OCI-LY7 (cell line): ENCODE measurements at regions not wholly inside any gene's neighbourhood (a gene's known extent, or its start where the extent isn't known, plus 50 kb on each side); places are given as distances from the start of the nearest gene placed in this dataset.

Experiments used
- BruUV-seq: library from RNA; stranded (reverse); fragments of 400-500 nt; replicated peaks from 2 replicates; lab custom pipeline; 2021; lab: Mats Ljungman, UMichigan
- CTCF ChIA-PET: fragments of 300-600 bp; sonication (Branson Sonifier 250); formaldehyde crosslinking; loops from one replicate; lab custom pipeline; 2022; ENCODE audit warnings: antibody characterized with exemption; ENCODE audit not compliant: unreplicated experiment; lab: Charles Lee
- POLR2A ChIA-PET: fragments of 300-600 bp; sonication (Branson Sonifier 250); formaldehyde crosslinking; loops from one replicate; lab custom pipeline; 2022; ENCODE audit warnings: antibody characterized with exemption; lab: Charles Lee
- DNase-seq: peaks from one replicate; pipeline ENCODE4 v3.0.0-alpha.2; 2015; ENCODE audit warnings: low spot score
- H2AFZ ChIP-seq: fragments of 200-600 bp; sonication (generic), shearing (Covaris generic); 2 replicates; pipeline ENCODE4 v1.6.1; 2014; ENCODE audit warnings: mild to moderate bottlenecking, antibody characterized with exemption, low read length, moderate library complexity
- H3K27ac ChIP-seq: fragments of 200-600 bp; sonication (generic); 2 replicates; pipeline ENCODE4 v1.5.1; 2014; ENCODE audit warnings: mixed run types, low read depth, mild to moderate bottlenecking, moderate library complexity, low read length, inconsistent platforms; ENCODE audit not compliant: poor library complexity, severe bottlenecking
- H3K36me3 ChIP-seq: fragments of 200-600 bp; sonication (generic); 2 replicates; pipeline ENCODE4 v1.6.1; 2014; ENCODE audit warnings: mild to moderate bottlenecking, antibody characterized with exemption, low read length, moderate library complexity, mixed read lengths; ENCODE audit not compliant: insufficient read depth
- H3K4me1 ChIP-seq: fragments of 200-600 bp; sonication (generic); 2 replicates; pipeline ENCODE4 v1.5.1; 2014; ENCODE audit warnings: mild to moderate bottlenecking, low read length; ENCODE audit not compliant: insufficient read depth, poor library complexity, severe bottlenecking
- H3K4me2 ChIP-seq: fragments of 200-600 bp; sonication (generic); 2 replicates; pipeline ENCODE4 v1.6.1; 2014; ENCODE audit warnings: mild to moderate bottlenecking, low read length
- H3K4me3 ChIP-seq: fragments of 200-600 bp; sonication (generic); 2 replicates; pipeline ENCODE4 v1.5.1; 2014; ENCODE audit warnings: mild to moderate bottlenecking, low read depth, low read length; ENCODE audit not compliant: poor library complexity, severe bottlenecking
- H3K79me2 ChIP-seq: fragments of 200-600 bp; sonication (generic); 2 replicates; pipeline ENCODE4 v1.6.1; 2016; ENCODE audit warnings: low read depth, mild to moderate bottlenecking, low read length, moderate library complexity, mixed read lengths; ENCODE audit not compliant: insufficient read depth
- H3K9me2 ChIP-seq: fragments of 200-600 bp; sonication (generic); 2 replicates; pipeline ENCODE4 v1.6.1; 2016; ENCODE audit warnings: mild to moderate bottlenecking, low read length, mixed read lengths; ENCODE audit not compliant: insufficient read depth
- H3K9me3 ChIP-seq: fragments of 200-600 bp; sonication (generic); 2 replicates; pipeline ENCODE4 v1.6.1; 2014; ENCODE audit warnings: mild to moderate bottlenecking, mixed run types, low read length, mixed read lengths
- H4K20me1 ChIP-seq: fragments of 200-600 bp; sonication (generic); 2 replicates; pipeline ENCODE4 v1.6.1; 2014; ENCODE audit warnings: mild to moderate bottlenecking, antibody characterized with exemption, low read length, moderate library complexity, mixed read lengths; ENCODE audit not compliant: insufficient read depth
- EZH2phosphoT487 ChIP-seq: fragments of 200-600 bp; sonication (generic); IDR thresholded peaks from 2 replicates; pipeline ENCODE4 v1.6.1; 2018; ENCODE audit warnings: low read depth, borderline replicate concordance, mild to moderate bottlenecking, mixed run types, antibody characterized with exemption, low read length, moderate library complexity, mixed read lengths
- intact Hi-C: fragments of 100-400 bp; cut with micrococcal nuclease; formaldehyde crosslinking; loops from one replicate; pipeline ENCODE4 v1.10.0; 2022; ENCODE audit not compliant: unreplicated experiment
- TF ChIP-seq, protein P1 (sequence below): fragments of 200-600 bp; sonication (generic); conservative IDR thresholded peaks from 2 replicates; pipeline ENCODE4 v1.5.1; 2014; ENCODE audit warnings: mild to moderate bottlenecking, antibody characterized with exemption, low read length, moderate library complexity, mixed read lengths

DNA sequence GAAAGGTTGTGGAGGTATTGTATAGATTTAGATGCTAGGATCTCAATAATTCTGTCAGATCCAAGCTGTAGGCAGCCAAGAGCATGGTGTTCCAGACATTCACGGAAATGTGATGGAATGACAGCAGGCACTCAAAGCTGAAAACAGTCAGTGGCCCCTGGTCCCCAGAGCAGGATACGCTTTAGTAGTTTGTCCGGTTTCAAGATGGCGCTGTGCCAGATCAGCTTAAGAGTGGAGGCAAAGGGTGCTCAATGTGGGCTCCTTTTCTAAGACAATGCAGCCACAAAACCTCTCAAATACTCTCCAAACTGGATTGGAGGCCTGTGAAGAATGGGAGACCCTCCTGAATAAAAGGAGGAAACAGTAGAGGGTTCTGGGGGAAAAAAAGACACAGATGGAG lies 291.2 kb upstream of the HS3ST1 start:
- no peak for DNase-seq
- intact Hi-C loops: no loop called here
- Histone ChIP-seq H3K9me3 (no peaks in the 10 kb centered on the region), H3K4me3 (no peak overlapping the region), H3K79me2 (no peaks in the 10 kb centered on the region), H4K20me1 (no peaks in the 10 kb centered on the region), H3K36me3 (no peaks in the 10 kb centered on the region), H2AFZ (no peak overlapping the region), H3K9me2 (no peaks in the 10 kb centered on the region), H3K4me1 (no peaks in the 10 kb centered on the region), H3K27ac (no peak overlapping the region), H3K4me2 (no peak overlapping the region)
- ChIA-PET POLR2A (interaction anchor here (0.5 kb wide), 1 partner anchor 24 kb away, joined by 3 read pairs; no protein-coding TSS in a partner anchor), CTCF (no interaction called here)
- BruUV-seq: no TSS peak
- TF ChIP-seq EZH2phosphoT487: no peak
- TF ChIP-seq, protein P1, sequence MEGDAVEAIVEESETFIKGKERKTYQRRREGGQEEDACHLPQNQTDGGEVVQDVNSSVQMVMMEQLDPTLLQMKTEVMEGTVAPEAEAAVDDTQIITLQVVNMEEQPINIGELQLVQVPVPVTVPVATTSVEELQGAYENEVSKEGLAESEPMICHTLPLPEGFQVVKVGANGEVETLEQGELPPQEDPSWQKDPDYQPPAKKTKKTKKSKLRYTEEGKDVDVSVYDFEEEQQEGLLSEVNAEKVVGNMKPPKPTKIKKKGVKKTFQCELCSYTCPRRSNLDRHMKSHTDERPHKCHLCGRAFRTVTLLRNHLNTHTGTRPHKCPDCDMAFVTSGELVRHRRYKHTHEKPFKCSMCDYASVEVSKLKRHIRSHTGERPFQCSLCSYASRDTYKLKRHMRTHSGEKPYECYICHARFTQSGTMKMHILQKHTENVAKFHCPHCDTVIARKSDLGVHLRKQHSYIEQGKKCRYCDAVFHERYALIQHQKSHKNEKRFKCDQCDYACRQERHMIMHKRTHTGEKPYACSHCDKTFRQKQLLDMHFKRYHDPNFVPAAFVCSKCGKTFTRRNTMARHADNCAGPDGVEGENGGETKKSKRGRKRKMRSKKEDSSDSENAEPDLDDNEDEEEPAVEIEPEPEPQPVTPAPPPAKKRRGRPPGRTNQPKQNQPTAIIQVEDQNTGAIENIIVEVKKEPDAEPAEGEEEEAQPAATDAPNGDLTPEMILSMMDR: no peak

GRCh38 chr4:11715753-11716521 lies 287.2 kb upstream of the HS3ST1 start:
- Histone ChIP-seq H2AFZ (no peak overlapping the region), H3K79me2 (no peaks in the 10 kb centered on the region), H3K4me1 (no peaks in the 10 kb centered on the region), H3K9me3 (no peaks in the 10 kb centered on the region), H3K9me2 (no peaks in the 10 kb centered on the region), H3K36me3 (no peaks in the 10 kb centered on the region), H3K27ac (no peak overlapping the region), H3K4me2 (no peak overlapping the region), H3K4me3 (no peak overlapping the region), H4K20me1 (no peaks in the 10 kb centered on the region)
- DNase-seq: no peak
- POLR2A ChIA-PET: no interaction called here
- BruUV-seq: no TSS peak
- TF ChIP-seq, protein P1: no peak
- no peak for TF ChIP-seq EZH2phosphoT487
- CTCF ChIA-PET: no interaction called here
- intact Hi-C loops: no loop called here

DNA sequence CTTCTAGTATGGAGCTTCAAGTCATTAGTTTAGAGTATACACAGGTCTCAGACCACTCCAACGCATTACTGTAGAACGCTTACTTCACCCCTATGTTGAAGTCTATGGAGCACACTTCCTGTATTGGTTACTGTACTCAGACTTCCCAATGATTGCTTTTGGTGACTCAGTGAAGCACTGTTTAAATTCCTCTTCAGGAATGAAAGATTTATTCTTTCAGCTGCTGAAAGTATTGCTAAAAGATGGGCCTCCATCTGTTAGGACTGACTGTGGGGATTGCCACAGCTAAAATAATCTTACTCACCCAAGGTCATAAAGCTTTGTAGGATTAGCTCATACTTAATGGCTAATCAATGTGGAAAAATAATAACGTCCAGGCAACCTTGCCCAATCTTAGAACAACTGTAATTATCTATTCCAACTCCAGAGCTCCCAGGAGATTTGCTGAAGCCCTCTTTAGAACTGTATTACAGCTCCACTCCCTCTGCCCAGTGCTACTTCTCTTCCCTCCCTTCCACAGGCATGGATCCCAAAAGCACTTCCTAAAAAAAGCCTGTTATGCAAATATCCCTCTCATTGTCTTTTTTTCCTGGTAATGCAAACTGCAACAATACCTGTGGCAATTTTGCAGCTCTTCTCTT lies 281.9 kb upstream of the HS3ST1 start:
- POLR2A ChIA-PET: no interaction called here
- no peak overlapping the region for H2AFZ ChIP-seq
- no peaks in the 10 kb centered on the region for H3K79me2 ChIP-seq
- no peak overlapping the region for H3K4me3 ChIP-seq
- H3K36me3 ChIP-seq: no peaks in the 10 kb centered on the region
- no peaks in the 10 kb centered on the region for H3K9me2 ChIP-seq
- TF ChIP-seq, protein P1: no peak
- TF ChIP-seq EZH2phosphoT487: no peak
- CTCF ChIA-PET: no interaction called here
- H3K9me3 ChIP-seq: no peaks in the 10 kb centered on the region
- no peak overlapping the region for H3K4me2 ChIP-seq
- no peaks in the 10 kb centered on the region for H4K20me1 ChIP-seq
- intact Hi-C loops: no loop called here
- no peak for DNase-seq
- BruUV-seq: no TSS peak
- H3K4me1 ChIP-seq: no peaks in the 10 kb centered on the region
- no peak overlapping the region for H3K27ac ChIP-seq
